Small intestine (tissue), 7 donors: ENCODE measurements at regions not wholly inside any gene's neighbourhood (a gene's known extent, or its start where the extent isn't known, plus 50 kb on each side); places are given as distances from the start of the nearest gene placed in this dataset.

Experiments used
- DNase-seq, 2 donors: peaks; one replicate each; pipeline versions ENCODE4 v3.0.0 to v3.0.0-alpha.2; 2013
- FAIRE-seq: peaks from 2 replicates; lab custom pipeline; 2012; peaks lifted over from hg19 to GRCh38; lab: Jason Lieb, UNC
- H3K27ac ChIP-seq, 3 donors: one replicate each; pipeline ENCODE4 v1.5.1; 2013; ENCODE audit warnings: low read length in 2 of 3, mild to moderate bottlenecking in 2 of 3, control low read depth in 1 of 3, inconsistent platforms in 1 of 3, low read depth in 1 of 3, moderate library complexity in 1 of 3
- H3K27me3 ChIP-seq, 3 donors: one replicate each; pipeline ENCODE4 v1.6.1; 2013; ENCODE audit warnings: low read length in 3 of 3, inconsistent platforms in 1 of 3; ENCODE audit not compliant: control insufficient read depth in 3 of 3, insufficient read depth in 3 of 3
- H3K36me3 ChIP-seq, 3 donors: one replicate each; pipeline ENCODE4 v1.6.1; 2013; ENCODE audit warnings: low read length in 3 of 3, inconsistent platforms in 1 of 3, low read depth in 1 of 3, mild to moderate bottlenecking in 1 of 3, moderate library complexity in 1 of 3; ENCODE audit not compliant: control insufficient read depth in 3 of 3, insufficient read depth in 2 of 3
- H3K4me1 ChIP-seq, 3 donors: one replicate each; pipeline ENCODE4 v1.6.1; 2013; ENCODE audit warnings: low read length in 2 of 3, inconsistent platforms in 1 of 3, low read depth in 1 of 3, mild to moderate bottlenecking in 1 of 3, moderate library complexity in 1 of 3; ENCODE audit not compliant: control insufficient read depth in 3 of 3, insufficient read depth in 2 of 3
- H3K4me3 ChIP-seq, 3 donors: one replicate each; pipeline ENCODE4 v1.5.1; 2013; ENCODE audit warnings: low read length in 3 of 3, control low read depth in 1 of 3, inconsistent platforms in 1 of 3, low read depth in 1 of 3, mild to moderate bottlenecking in 1 of 3, moderate library complexity in 1 of 3
- H3K9me3 ChIP-seq, 2 donors: one replicate each; pipeline ENCODE4 v1.6.1; 2013; ENCODE audit warnings: low read depth in 1 of 2, low read length in 1 of 2; ENCODE audit not compliant: control insufficient read depth in 2 of 2, insufficient read depth in 1 of 2
- WGBS, 3 donors: extraction: QIAGEN DNeasy Blood & Tissue Kit; methylation state at CpG; one replicate each; pipeline ENCODE4 v1.1.7; 2013; 5-methylcytosine and 5-hydroxymethylcytosine counted together
- donor health status: healthy with polysubstance abuse.
- donor health status: control.
- donor health status: control.
- donor health status: Bipolar disorder and iron deficiency.
- donor health status: healthy.

DNA sequence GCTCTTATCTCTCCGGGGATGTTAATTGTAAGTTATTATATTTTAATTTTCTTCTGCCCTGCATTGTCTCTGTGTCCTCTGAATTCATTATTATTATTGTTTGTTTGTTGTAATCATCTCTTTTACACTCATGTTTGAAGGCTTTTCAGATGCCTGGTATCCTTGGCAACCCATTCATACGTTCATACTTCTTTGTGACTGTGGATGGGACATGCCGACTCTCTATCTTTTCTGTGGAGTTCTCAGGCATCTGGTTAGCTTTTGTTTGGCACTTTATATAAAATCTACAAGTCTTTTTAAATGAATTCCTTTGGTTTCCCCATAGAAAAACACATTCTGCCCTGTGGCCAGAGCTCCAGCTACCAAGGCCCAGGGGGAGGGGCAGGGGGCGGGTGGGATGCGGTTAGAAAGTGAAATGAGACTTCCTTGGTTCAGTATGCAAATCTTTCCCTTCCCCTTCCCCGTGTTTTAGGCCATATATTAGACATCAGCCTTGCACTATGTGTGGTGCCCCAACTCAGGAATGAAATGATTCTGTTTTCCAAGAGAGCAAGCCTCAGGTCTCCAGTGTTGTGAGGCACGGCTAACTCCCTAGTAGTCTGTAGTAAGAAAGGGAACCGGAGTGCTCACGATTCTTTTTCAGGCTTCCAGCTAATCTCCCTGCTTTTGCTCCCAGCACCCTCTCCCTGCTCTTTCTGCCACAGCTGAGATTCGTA, 79.2 kb downstream of the SST start:
- Histone ChIP-seq H3K9me3 (no peaks in the 10 kb centered on the region), H3K4me3 (no peak overlapping the region), H3K4me1 (no peaks in the 10 kb centered on the region), H3K27me3 (peaks cover 0 to 11% (median 4%) of the 10 kb centered on the region in 3 donors), H3K27ac (no peak overlapping the region), H3K36me3 (no peaks in the 10 kb centered on the region)
- no peak for DNase-seq
- 51 to 62% (median 53%) methylated on average over 10 of the region's 10 CpGs for WGBS, 3 donors
- no peak for FAIRE-seq

DNA sequence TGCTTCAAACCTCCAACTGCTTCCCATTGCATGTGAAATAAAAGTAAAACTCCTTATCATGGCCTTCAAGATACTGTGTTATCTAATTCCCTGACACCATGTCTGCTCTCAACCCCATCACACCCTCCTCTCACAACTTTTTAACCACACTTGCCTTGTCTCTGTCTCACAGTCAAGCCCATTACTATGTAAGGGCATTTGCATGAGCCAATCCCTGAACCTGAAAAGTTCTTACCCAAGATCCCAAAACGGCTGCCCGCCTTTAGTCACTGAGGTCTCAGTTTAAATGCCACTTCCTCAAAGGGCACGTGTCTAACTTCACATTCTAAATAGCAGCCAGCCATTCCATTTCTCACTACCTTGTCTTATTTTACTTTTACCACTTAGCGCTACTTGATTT, 83.1 kb downstream of the SST start:
- Histone ChIP-seq H3K4me1 (no peaks in the 10 kb centered on the region), H3K9me3 (no peaks in the 10 kb centered on the region), H3K36me3 (no peaks in the 10 kb centered on the region), H3K4me3 (no peak overlapping the region), H3K27ac (no peak overlapping the region), H3K27me3 (peaks cover 0 to 3% (median 3%) of the 10 kb centered on the region in 3 donors)
- FAIRE-seq, result no peak
- 77 to 83% (median 78%) methylated on average over 4 of the region's 4 CpGs for WGBS, 3 donors
- DNase-seq, result no peak

DNA sequence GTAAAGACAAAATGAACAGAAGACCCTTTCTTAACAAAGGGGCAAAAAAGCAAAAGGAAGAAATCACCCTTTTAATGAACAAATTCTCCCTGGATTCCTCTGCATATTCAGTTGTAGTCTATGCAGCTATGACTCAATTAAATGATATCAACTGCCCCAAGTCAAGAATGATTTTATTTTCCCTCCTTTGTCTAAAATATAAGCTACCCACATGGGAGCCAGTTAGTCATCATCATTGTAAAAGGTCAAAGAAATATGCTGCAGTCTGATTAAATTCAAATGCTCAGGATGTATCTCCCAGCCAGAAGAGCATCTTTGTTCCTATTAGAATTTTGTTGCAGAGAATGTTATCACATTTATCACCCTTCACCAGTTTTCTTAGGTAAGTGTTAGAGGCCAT, 84.0 kb downstream of the SST start:
- H3K9me3 ChIP-seq, result no peaks in the 10 kb centered on the region
- DNase-seq (no peak), FAIRE-seq (no peak)
- no peak overlapping the region for H3K4me3 ChIP-seq
- H3K4me1 ChIP-seq, result no peaks in the 10 kb centered on the region
- H3K36me3 ChIP-seq, result no peaks in the 10 kb centered on the region
- no peak overlapping the region for H3K27ac ChIP-seq
- H3K27me3 ChIP-seq, result peaks cover 0 to 1% (median under 1%) of the 10 kb centered on the region in 3 donors

DNA sequence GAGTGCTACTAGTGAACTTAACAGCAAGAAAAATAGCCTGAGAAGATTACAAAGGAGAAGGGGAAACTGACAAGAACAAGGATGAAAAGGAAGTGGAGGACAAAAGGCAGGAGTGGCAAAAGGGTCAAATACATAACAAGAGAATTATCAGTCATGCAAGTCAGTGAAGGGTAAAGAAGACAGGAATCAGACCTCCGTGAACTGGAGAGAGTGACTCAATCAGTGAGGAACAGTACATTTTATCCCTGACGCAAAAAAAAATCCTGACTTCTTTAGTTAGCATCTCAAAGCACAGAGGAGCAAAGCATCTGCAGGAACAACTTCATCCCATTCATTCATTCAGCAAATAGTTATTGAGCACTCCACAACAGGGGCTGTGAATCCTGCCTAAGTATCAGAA, 97.8 kb downstream of the SST start:
- FAIRE-seq (no peak), DNase-seq (no peak)
- no peaks in the 10 kb centered on the region for H3K27me3 ChIP-seq
- no peak overlapping the region for H3K27ac ChIP-seq
- no peaks in the 10 kb centered on the region for H3K4me1 ChIP-seq
- 61 to 81% (median 71%) methylated on average over 2 of the region's 2 CpGs for WGBS, 3 donors
- H3K9me3 ChIP-seq, result no peaks in the 10 kb centered on the region
- H3K4me3 ChIP-seq, result no peak overlapping the region
- H3K36me3 ChIP-seq, result no peaks in the 10 kb centered on the region

DNA sequence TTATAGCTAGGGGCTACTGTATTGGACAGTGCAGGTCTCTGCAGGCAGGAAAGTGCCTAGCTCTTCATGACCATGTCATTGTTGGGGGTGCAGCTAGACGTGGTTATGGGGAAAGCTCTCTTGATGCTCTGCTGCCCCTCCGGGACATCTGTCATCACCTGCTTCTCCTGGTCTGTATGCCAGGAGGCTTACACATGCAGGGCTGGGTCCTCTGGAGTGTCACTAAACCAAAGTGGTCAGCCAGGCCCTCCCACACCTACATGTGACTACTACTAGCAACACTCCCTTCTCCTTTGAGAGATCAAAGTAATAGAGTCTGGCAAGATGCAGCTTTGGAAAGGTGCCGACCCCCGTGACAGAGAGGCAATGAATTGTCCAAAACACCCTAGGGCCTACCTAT, 98.5 kb downstream of the SST start:
- H3K27me3 ChIP-seq, result no peaks in the 10 kb centered on the region
- no peaks in the 10 kb centered on the region for H3K9me3 ChIP-seq
- no peak for DNase-seq
- FAIRE-seq, result no peak
- H3K36me3 ChIP-seq, result no peaks in the 10 kb centered on the region
- no peak overlapping the region for H3K27ac ChIP-seq
- no peaks in the 10 kb centered on the region for H3K4me1 ChIP-seq
- 77 to 85% (median 77%) methylated on average over 4 of the region's 4 CpGs for WGBS, 3 donors
- H3K4me3 ChIP-seq, result no peak overlapping the region

DNA sequence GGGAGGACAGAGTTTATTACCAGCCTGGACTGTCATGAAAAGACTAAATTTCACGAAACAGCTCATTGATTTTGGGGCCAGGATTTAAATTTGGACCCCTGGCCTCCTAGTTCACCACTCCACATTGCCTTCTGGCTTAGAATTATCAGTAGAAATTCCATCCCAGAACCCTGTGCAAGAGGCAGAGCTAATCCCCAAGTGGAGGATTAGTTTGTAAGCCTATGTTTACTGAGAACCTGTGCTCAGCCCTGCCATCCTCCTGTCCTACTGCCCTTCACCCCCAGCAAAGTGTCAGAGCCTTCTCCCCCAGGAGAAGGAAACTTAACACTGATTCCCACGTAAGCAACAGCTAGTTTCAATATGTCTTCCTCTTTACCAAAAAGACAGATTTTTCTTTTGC, 99.4 kb downstream of the SST start:
- H3K27me3 ChIP-seq, result no peaks in the 10 kb centered on the region
- H3K9me3 ChIP-seq, result no peaks in the 10 kb centered on the region
- H3K4me1 ChIP-seq, result no peaks in the 10 kb centered on the region
- no peaks in the 10 kb centered on the region for H3K36me3 ChIP-seq
- no peak overlapping the region for H3K27ac ChIP-seq
- H3K4me3 ChIP-seq, result no peak overlapping the region
- 45 to 68% (median 56%) methylated on average over 2 of the region's 2 CpGs for WGBS, 3 donors
- DNase-seq, result no peak
- FAIRE-seq, result no peak

DNA sequence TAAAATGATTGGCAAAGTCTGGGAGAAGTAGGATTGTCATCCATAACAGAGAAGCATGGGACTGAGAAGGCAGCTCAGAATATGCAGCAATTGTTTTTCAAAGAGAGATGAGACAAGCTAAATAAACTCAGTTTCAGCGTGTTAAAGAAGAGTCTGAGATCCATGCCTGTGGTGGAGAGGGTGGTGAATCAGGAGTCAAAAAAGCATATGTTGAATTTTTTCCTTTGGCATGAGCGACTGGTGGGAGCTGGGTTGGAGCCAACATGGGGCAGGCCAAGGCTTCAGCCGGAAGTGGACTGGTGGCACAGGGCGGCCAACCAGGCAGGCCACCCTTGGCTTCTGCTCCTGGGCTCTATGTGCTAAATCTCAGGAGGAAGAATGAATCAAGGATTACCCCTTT, 102.0 kb downstream of the SST start:
- WGBS, 3 donors, result 77 to 88% (median 84%) methylated on average over 4 of the region's 4 CpGs
- no peaks in the 10 kb centered on the region for H3K36me3 ChIP-seq
- no peak overlapping the region for H3K27ac ChIP-seq
- FAIRE-seq (no peak), DNase-seq (no peak)
- peaks cover 0 to 2% (median 0%) of the 10 kb centered on the region in 3 donors for H3K27me3 ChIP-seq
- H3K4me3 ChIP-seq, result no peak overlapping the region
- no peaks in the 10 kb centered on the region for H3K4me1 ChIP-seq
- no peaks in the 10 kb centered on the region for H3K9me3 ChIP-seq

DNA sequence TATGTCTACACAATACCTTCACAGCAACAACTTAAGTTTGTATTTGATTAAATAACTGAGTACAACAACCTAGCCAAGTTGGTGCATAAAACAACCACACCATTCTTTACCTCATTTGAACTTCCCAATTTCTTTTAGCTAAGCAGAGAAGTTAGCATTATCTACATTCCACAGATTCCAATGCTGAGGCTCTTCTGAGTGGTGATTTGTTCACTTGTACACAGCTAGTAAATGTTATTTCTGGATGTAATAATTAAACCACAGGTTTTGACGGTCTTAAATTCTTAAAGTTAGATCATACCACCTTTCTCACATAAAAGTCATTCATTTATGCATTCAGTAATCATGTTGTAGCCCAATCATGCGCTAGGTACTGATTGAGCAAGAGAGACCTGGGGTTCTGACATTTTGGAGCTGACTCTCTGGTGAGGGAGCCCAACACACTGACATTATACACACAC, 102.5 kb downstream of the SST start:
- Histone ChIP-seq H3K27me3 (peaks cover 0 to 2% (median 0%) of the 10 kb centered on the region in 3 donors), H3K36me3 (no peaks in the 10 kb centered on the region), H3K9me3 (no peaks in the 10 kb centered on the region), H3K27ac (no peak overlapping the region), H3K4me3 (no peak overlapping the region), H3K4me1 (no peaks in the 10 kb centered on the region)
- FAIRE-seq, result no peak
- DNase-seq, result no peak
- 53 to 61% (median 54%) methylated on average over 2 of the region's 2 CpGs for WGBS, 3 donors

DNA sequence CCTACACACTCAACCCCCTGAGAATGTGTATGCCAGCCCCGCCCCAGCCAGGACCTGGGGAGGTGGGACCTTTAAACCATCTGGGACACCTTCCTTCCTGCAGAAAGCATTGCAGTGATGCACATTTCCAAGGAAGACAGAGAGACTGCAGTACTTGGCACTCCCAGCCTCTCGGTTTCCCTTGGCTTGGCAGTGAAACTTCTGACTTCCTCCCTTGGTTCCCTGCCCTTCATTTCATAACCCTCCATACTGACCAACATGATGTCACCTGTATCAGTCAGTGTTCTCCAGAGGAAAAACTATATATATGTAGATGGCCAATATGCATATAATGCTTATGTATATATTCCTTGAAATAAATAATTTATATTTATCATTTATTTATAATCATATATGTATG, 103.2 kb downstream of the SST start:
- DNase-seq (no peak), FAIRE-seq (no peak)
- Histone ChIP-seq H3K4me3 (no peak overlapping the region), H3K9me3 (no peaks in the 10 kb centered on the region), H3K36me3 (no peaks in the 10 kb centered on the region), H3K27me3 (peaks cover 0 to 2% (median 0%) of the 10 kb centered on the region in 3 donors), H3K4me1 (no peaks in the 10 kb centered on the region), H3K27ac (no peak overlapping the region)
- 49 to 71% (median 55%) methylated on average over 2 of the region's 2 CpGs for WGBS, 3 donors
